Lung microvascular endothelial cell (primary cell): ENCODE measurements at regions not wholly inside any gene's neighbourhood (a gene's known extent, or its start where the extent isn't known, plus 50 kb on each side); places are given as distances from the start of the nearest gene placed in this dataset.

Experiments
- DNase-seq, 2 donors: peaks; one replicate each; pipeline versions ENCODE4 v3.0.0 to v3.0.0-alpha.2; 2010; ENCODE audit warnings: low read depth in 2 of 2

DNA sequence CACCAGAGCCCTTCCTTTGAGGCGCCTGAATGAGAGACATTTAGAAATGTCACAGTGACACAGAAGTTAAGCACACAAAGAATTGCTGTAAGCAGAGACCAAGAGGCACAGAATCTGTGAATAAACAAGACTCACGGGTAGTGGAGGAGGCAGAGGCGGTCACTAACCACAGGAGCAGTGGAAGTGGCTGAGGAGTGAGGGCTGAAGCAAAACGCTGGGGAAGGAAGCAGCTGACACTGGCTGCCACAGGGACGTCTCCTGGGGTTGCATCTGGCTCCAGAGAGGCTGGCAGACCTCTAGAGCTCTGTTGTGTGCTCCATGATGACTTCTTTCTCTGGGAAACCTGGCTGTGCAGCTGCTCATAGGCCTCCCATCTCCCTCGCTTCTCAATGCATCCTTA is 65.0 kb upstream of the SLC2A12 start:
- no peak for DNase-seq

DNA sequence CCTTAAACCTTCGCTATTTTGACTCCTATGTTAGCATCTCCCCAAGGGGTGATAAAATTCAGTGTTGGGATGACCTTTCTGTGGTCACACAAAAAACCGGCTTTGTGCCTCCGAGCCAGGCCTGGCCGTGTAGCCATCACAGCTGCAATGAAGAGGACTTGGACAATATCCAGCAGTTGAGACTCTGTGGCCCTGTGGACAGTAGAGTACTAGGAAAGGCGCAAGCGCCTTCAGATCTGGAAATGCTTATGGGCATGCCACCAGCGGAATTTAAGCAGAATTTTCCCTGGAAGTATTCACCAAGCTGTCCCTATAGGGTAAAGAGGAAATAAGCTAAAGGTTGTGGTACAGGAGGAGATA is 63.3 kb upstream of the SLC2A12 start:
- no peak for DNase-seq

DNA sequence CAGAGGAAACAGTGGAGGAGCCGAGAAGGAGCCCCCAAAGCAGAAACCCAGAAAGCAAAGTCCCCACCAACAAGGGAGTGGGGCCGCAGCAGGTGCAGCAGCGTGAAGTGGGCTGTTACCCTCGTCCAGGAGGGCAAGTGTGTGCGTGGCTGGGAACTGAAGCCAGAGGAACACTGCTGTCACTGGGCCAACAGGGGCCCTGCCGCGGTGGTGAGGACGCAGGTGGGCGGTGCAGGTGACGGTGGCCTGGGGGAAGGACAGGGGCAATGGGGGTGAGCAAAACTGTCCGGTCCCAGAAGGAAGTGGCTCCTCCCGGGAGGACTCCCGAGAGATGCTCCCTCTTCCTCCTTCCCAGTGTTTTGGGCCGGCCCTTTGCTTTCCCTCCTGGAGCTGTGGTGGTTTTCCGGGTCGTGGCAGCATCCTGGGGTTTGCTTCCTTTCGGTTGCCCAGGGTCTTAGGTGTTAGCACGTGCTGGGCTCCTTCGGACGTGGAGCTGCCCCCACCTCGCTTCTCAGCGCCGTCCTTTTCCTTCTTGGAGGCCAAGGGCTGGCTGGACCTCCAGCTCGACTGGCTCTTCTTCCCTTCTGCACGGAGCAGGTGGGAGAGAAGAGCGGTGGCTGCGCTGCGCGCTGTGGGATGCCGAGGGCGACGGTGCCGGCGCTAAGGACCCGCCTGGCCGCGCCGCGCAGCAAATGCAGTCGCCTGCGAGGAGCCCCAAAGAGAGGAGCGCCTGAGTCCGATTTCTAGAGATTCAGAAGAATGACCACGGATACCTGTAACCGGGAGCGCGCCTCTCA is 62.7 kb upstream of the SLC2A12 start:
- no peak for DNase-seq

DNA sequence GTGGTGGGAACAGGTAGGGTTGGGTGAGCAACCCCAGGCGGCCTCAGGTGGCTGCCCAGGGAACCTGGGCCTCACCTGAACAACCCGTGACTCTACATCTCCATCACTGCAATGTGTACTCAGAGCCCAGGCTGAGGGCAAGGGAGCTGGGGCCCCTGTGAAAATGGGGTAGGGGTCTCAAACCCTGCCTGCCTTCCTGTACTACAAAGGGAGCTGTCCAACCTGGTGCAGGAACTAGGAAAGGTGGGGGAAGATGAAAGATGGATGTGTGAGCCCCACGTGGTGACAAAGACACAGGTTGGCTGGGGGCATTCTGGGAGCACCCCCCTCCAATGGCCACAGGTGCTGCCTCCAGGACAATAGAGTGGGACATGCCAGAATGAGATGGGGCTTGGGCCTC is 62.1 kb upstream of the SLC2A12 start:
- DNase-seq: no peak

DNA sequence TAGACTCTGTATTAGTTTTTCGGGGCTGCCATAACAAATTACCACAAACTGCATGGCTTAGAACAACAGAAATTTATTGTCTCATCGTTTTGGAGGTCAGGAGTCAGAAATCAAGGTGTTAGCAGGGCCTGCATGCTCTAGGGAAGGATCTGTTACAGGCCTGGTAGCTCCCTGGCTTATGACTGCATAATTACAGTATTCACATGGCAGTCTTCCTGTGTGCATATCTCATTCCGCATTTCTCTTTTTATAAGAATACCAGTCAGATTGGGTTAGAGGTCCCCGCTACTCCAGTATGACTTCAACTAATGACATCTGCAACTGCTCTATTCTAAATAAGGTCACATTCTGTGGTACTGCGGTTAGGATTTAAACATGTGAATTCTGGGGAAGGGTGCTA is 59.3 kb upstream of the SLC2A12 start:
- no peak for DNase-seq

DNA sequence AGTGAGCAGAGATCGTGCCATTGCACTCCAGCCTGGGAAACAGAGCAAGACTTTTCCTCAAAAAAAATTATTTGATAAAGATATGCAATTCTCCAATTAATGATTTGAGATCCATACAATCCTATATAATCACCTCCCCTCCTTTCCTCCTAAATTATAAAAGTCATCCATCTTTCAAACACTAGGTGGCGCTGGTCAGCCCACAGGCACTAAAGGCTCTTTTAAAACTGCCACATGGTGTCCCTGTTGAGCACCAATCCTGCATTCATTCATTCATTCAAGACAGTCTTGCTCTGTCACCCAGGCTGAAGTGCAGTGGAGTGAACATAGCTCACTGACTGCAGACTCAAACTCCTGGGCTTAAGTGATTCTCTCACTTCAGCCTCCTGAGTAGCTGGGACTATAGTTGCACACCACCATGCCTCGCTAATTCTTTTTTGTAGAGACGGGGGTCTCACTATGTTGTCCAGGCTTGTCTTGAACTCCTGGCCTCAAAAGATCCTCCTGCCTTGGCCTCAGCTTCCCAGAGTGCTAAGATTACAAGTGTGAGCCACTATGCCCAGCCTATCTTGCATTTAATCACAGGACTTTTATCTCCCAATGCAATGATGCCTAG is 58.7 kb upstream of the SLC2A12 start:
- peak; percentile 76 to 78 for DNase-seq

DNA sequence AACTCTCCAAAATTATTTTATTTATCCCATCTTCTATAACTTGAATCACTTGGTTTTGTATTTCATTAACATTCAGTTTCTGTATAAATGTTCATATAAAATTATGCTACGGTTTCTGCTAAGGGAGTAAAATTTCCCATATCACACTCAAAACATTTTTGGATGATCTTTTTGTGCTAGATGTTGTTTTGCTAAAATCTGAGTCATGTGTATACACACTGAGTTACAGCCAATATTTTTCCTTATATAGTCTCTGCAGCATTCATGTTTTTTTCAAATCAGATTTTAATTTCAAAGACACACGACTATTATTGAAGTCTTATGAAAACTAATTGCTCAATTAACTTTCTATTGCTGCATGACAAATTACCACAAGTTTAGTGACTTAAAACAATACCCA is 54.3 kb upstream of the SLC2A12 start:
- DNase-seq: no peak

DNA sequence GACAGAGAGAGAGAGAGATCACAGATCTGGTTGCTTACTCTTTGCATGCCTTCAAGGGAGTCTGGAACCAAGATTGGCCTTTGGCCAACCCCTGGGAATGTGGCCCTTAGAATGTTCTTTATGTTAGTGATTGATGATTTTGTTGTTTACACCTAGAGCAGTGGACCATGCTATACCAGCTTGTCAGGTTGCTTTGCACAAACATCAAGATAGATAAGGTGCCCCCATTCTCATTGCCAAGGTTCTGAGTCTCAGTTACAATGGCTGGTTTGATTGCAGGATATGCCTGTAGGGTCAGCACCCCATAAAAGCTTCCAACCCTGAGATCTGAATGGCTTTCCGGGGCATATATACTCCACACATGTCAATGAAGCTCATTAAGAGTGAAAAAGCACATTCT is 53.5 kb upstream of the SLC2A12 start:
- DNase-seq: no peak

DNA sequence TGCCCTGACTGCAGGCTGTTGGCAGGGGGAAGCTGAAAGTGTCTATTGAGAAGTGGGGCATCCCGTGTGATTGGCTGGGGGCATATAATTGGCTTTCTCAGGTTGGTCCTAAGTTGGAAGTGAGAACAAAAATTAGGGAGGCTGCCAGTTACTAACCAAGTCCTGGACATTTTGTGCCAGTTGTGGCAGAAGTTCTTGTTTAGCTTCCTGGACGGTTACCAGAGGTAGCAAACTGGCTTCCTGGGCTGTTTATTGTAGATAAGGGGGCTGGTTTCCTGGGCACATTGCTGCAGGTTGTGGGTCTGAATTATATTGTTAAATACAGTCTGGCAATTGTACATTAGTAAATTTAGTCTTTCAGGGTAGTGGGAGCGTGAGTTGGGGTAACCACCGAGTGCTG is 50.6 kb upstream of the SLC2A12 start:
- no peak for DNase-seq
